HG02642 (cell line): ENCODE measurements at regions not wholly inside any gene's neighbourhood (a gene's known extent, or its start where the extent isn't known, plus 50 kb on each side); places are given as distances from the start of the nearest gene placed in this dataset.

Experiments
- ATAC-seq: cut with Tn5 transposase; IDR thresholded peaks from one replicate; pipeline ENCODE4 v1.9.1; 2021; ENCODE audit warnings: mild to moderate bottlenecking; ENCODE audit not compliant: unreplicated experiment, poor library complexity

GRCh38 chr7:68529221-68529620 is 1069.1 kb upstream of the AUTS2 start:
- no peak for ATAC-seq

- no peak for ATAC-seq
Measured at GRCh38 chr7:68535266-68535665, 1063.0 kb upstream of the AUTS2 start.

- ATAC-seq, result no peak
Measured at GRCh38 chr7:68537051-68537773, 1061.1 kb upstream of the AUTS2 start.

- no peak for ATAC-seq
Measured at GRCh38 chr7:68537774-68538071, 1060.6 kb upstream of the AUTS2 start.

- ATAC-seq, result no peak
Measured at GRCh38 chr7:68542831-68543230, 1055.4 kb upstream of the AUTS2 start.

GRCh38 chr7:68544851-68545250 is 1053.4 kb upstream of the AUTS2 start:
- no peak for ATAC-seq

GRCh38 chr7:68547181-68547580 is 1051.1 kb upstream of the AUTS2 start:
- no peak for ATAC-seq

- no peak for ATAC-seq
Measured at GRCh38 chr7:68547799-68548198, 1050.5 kb upstream of the AUTS2 start.

GRCh38 chr7:68550027-68550426 is 1048.2 kb upstream of the AUTS2 start:
- ATAC-seq, result no peak

GRCh38 chr7:68550635-68551034 is 1047.6 kb upstream of the AUTS2 start:
- ATAC-seq, result no peak

- no peak for ATAC-seq
Measured at GRCh38 chr7:68556537-68556936, 1041.7 kb upstream of the AUTS2 start.

GRCh38 chr7:68559518-68559917 is 1038.8 kb upstream of the AUTS2 start:
- ATAC-seq, result no peak

- no peak for ATAC-seq
Measured at GRCh38 chr7:68562323-68562899, 1035.9 kb upstream of the AUTS2 start.

GRCh38 chr7:68564306-68565135 is 1033.8 kb upstream of the AUTS2 start:
- ATAC-seq, result no peak

GRCh38 chr7:68571286-68571685 is 1027.0 kb upstream of the AUTS2 start:
- no peak for ATAC-seq

- no peak for ATAC-seq
Measured at GRCh38 chr7:68573271-68574005, 1024.8 kb upstream of the AUTS2 start.

GRCh38 chr7:68576366-68576765 is 1021.9 kb upstream of the AUTS2 start:
- ATAC-seq, result no peak

- ATAC-seq, result no peak
Measured at GRCh38 chr7:68581417-68581816, 1016.9 kb upstream of the AUTS2 start.

GRCh38 chr7:68587599-68587998 is 1010.7 kb upstream of the AUTS2 start:
- ATAC-seq, result no peak

- no peak for ATAC-seq
Measured at GRCh38 chr7:68601826-68602225, 996.4 kb upstream of the AUTS2 start.

GRCh38 chr7:68604541-68604940 is 993.7 kb upstream of the AUTS2 start:
- ATAC-seq, result no peak
